Dermis blood vessel endothelial cell (primary cell): ENCODE measurements at regions not wholly inside any gene's neighbourhood (a gene's known extent, or its start where the extent isn't known, plus 50 kb on each side); places are given as distances from the start of the nearest gene placed in this dataset.
"Not testable (repeated sequence)": the region's sequence is repeated elsewhere in the genome, so short reads cannot be mapped to it uniquely, and the experiment has no call there.

Experiments
- DNase-seq: peaks from one replicate; pipeline ENCODE4 v3.0.0; 2010

GRCh38 chr12:114836609-114837008 is 152.6 kb upstream of the TBX3 start:
- DNase-seq, result no peak

GRCh38 chr12:114835031-114835430 is 151.1 kb upstream of the TBX3 start:
- DNase-seq, result no peak

- no peak for DNase-seq
These were observed 150.6 kb upstream of the TBX3 start for GRCh38 chr12:114834621-114835020.

GRCh38 chr12:114829833-114830232 is 145.9 kb upstream of the TBX3 start:
- DNase-seq, result no peak

GRCh38 chr12:114829244-114829643 is 145.3 kb upstream of the TBX3 start:
- DNase-seq, result not testable (repeated sequence)

- no peak for DNase-seq
These were observed 143.5 kb upstream of the TBX3 start for GRCh38 chr12:114827461-114827860.

GRCh38 chr12:114826244-114826643 is 142.3 kb upstream of the TBX3 start:
- DNase-seq, result no peak

- no peak for DNase-seq
These were observed 139.7 kb upstream of the TBX3 start for GRCh38 chr12:114823724-114824123.

GRCh38 chr12:114821570-114821969 is 137.6 kb upstream of the TBX3 start:
- no peak for DNase-seq

- DNase-seq, result no peak
These were observed 136.8 kb upstream of the TBX3 start for GRCh38 chr12:114820796-114821195.

GRCh38 chr12:114817571-114818425 is 133.8 kb upstream of the TBX3 start:
- DNase-seq, result no peak

GRCh38 chr12:114815026-114815795 is 131.2 kb upstream of the TBX3 start:
- no peak for DNase-seq

- DNase-seq, result no peak
These were observed 129.1 kb upstream of the TBX3 start for GRCh38 chr12:114812858-114813761.

- no peak for DNase-seq
These were observed 128.4 kb upstream of the TBX3 start for GRCh38 chr12:114812384-114812783.

GRCh38 chr12:114809097-114809496 is 125.1 kb upstream of the TBX3 start:
- no peak for DNase-seq

- DNase-seq, result not testable (repeated sequence)
These were observed 117.4 kb upstream of the TBX3 start for GRCh38 chr12:114801381-114801780.

- DNase-seq, result not testable (repeated sequence)
These were observed 116.6 kb upstream of the TBX3 start for GRCh38 chr12:114800566-114800965.

- peak; percentile 14 for DNase-seq
These were observed 115.9 kb upstream of the TBX3 start for GRCh38 chr12:114799574-114800487.

- DNase-seq, result no peak
These were observed 110.1 kb upstream of the TBX3 start for GRCh38 chr12:114794049-114794558.

GRCh38 chr12:114790276-114790675 is 106.3 kb upstream of the TBX3 start:
- DNase-seq, result no peak

GRCh38 chr12:114789821-114790220 is 105.8 kb upstream of the TBX3 start:
- DNase-seq, result no peak
